ENCODE measurements at regions not wholly inside any gene's neighbourhood (a gene's known extent, or its start where the extent isn't known, plus 50 kb on each side); places are given as distances from the start of the nearest gene placed in this dataset.
"Not testable (repeated sequence)": the region's sequence is repeated elsewhere in the genome, so short reads cannot be mapped to it uniquely, and the experiment has no call there.

DNA sequence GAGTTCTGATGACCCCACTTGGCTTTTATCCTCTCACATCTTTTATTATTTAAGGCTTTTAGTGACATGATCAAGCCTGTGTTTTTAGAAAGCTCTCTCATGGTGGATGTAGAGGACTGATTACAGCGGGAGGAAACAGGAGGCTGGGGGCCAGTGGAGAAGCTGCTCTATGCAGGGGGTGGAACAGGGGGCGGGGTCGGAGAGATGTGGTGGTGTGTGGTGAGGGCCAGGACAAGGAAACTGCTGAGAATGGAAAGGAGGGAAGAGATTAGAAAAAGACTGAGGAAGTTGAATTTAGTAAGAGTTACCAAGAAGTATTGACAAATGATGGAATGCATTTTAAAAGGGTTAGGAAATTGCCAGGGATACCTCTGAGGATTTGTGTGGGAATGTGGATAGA is 292.2 kb downstream of the ZIC3 start:
- DNase-seq: no peak
- H3K27me3 ChIP-seq: no peaks in the 10 kb centered on the region
- TF ChIP-seq, protein P1, sequence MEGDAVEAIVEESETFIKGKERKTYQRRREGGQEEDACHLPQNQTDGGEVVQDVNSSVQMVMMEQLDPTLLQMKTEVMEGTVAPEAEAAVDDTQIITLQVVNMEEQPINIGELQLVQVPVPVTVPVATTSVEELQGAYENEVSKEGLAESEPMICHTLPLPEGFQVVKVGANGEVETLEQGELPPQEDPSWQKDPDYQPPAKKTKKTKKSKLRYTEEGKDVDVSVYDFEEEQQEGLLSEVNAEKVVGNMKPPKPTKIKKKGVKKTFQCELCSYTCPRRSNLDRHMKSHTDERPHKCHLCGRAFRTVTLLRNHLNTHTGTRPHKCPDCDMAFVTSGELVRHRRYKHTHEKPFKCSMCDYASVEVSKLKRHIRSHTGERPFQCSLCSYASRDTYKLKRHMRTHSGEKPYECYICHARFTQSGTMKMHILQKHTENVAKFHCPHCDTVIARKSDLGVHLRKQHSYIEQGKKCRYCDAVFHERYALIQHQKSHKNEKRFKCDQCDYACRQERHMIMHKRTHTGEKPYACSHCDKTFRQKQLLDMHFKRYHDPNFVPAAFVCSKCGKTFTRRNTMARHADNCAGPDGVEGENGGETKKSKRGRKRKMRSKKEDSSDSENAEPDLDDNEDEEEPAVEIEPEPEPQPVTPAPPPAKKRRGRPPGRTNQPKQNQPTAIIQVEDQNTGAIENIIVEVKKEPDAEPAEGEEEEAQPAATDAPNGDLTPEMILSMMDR (IDR thresholded peaks at IDR 0.05): no peak
- intact Hi-C loops (cut with DNase I; ENCODE audit: low total_unique reads): no loop called here
- no peak overlapping the region for H3K4me3 ChIP-seq
- no peaks in the 10 kb centered on the region for H3K36me3 ChIP-seq
- H3K9me3 ChIP-seq: no peaks in the 10 kb centered on the region
- H3K27ac ChIP-seq: no peak overlapping the region
- H3K4me1 ChIP-seq: no peaks in the 10 kb centered on the region

DNA sequence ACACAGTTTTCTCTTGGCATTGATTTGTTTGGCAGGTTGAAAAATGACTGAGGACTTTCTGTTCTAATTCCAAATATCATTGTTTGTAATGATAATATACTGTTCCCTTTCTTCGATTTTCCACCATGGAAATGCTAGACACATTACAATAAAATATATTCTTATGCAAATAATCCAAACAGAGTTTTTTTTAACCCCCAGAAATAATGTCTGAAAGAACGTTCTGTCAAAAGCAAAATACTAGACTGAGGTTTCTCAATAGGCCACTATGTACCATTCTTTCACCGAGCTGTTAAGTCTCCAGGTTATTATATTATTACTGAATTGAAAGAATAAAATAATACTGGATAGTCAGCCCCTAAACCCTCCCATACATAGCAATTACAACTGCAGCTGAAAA is 312.5 kb downstream of the ZIC3 start:
- TF ChIP-seq, protein P1 (IDR thresholded peaks at IDR 0.05): no peak
- Histone ChIP-seq H3K4me1 (no peaks in the 10 kb centered on the region), H3K36me3 (no peaks in the 10 kb centered on the region), H3K27ac (no peak overlapping the region), H3K4me3 (no peak overlapping the region), H3K9me3 (no peaks in the 10 kb centered on the region), H3K27me3 (no peaks in the 10 kb centered on the region)
- intact Hi-C loops (cut with DNase I; ENCODE audit: low total_unique reads): no loop called here
- no peak for DNase-seq

DNA sequence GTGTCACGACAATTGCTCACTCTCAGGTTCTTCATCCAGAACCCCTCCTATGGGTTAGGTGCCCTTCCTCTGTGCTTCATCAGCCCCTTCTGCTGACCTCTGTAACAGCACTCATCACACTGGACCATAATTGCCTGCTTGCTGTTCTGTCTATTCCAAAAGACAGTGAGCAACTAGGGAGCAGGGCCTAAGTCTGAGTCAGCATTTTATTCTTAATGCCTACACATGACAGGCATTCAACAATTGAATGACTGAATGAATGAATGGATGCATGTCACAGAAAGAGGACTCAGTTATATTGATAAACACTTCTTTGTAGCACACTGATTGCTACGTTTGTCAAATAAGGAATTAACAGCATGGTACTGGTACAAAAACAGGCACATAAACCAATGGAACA is 317.0 kb downstream of the ZIC3 start:
- H3K27ac ChIP-seq: no peak overlapping the region
- no peaks in the 10 kb centered on the region for H3K36me3 ChIP-seq
- intact Hi-C loops (cut with DNase I; ENCODE audit: low total_unique reads): no loop called here
- TF ChIP-seq, protein P1 (IDR thresholded peaks at IDR 0.05): no peak
- no peaks in the 10 kb centered on the region for H3K4me1 ChIP-seq
- no peak for DNase-seq
- H3K4me3 ChIP-seq: no peak overlapping the region
- peaks cover 0 to 5% (median 0%) of the 10 kb centered on the region in 3 donors for H3K9me3 ChIP-seq
- no peaks in the 10 kb centered on the region for H3K27me3 ChIP-seq

DNA sequence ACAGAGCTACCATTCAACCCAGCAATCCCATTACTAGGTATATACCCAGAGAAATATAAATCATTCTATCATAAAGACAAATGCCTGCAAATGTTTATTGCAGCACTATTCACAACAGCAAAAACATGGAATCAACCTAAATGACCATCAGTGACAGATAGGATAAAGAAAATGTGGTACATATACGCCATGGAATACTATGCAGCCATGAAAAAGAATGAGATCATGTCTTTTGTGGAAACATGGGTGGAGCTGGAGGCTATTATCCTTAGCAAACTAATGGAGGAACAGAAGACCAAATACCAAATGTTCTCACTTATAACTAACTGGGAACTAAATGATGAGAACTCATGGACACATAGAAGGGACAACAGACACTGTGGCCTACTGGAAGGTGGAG is 318.9 kb downstream of the ZIC3 start:
- H3K4me1 ChIP-seq; H3K4me3 ChIP-seq; intact Hi-C loops (cut with DNase I; ENCODE audit: low total_unique reads): not testable (repeated sequence)

DNA sequence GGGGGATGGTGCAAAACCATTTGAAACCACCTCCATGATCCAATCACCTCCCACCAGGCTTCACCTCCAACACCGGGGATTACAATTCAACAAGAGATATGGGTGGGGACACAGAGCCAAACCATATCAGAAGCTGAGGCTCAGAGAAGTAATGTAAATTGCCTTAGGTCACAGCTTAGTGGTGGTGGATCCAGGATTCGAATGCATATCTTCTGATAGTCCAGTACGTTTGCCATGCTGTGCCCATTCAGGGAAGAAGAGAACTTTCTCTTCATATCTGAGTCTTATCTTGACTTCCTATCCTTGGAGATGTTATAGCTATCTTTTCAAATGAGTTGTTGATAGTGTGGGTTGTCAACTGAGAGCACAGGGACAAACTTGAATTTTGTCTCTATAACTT is 325.5 kb downstream of the ZIC3 start:
- H3K27me3 ChIP-seq: no peaks in the 10 kb centered on the region
- H3K27ac ChIP-seq: no peak overlapping the region
- H3K36me3 ChIP-seq: no peaks in the 10 kb centered on the region
- no peaks in the 10 kb centered on the region for H3K4me1 ChIP-seq
- intact Hi-C loops (cut with DNase I; ENCODE audit: low total_unique reads): no loop called here
- TF ChIP-seq, protein P1 (IDR thresholded peaks at IDR 0.05): no peak
- H3K4me3 ChIP-seq: no peak overlapping the region
- H3K9me3 ChIP-seq: no peaks in the 10 kb centered on the region
- no peak for DNase-seq

More for the DNA sequence above, 318.9 kb downstream of the ZIC3 start:
- DNase-seq, H3K27me3 ChIP-seq, H3K36me3 ChIP-seq, H3K27ac ChIP-seq, H3K9me3 ChIP-seq: not testable (repeated sequence)

DNA sequence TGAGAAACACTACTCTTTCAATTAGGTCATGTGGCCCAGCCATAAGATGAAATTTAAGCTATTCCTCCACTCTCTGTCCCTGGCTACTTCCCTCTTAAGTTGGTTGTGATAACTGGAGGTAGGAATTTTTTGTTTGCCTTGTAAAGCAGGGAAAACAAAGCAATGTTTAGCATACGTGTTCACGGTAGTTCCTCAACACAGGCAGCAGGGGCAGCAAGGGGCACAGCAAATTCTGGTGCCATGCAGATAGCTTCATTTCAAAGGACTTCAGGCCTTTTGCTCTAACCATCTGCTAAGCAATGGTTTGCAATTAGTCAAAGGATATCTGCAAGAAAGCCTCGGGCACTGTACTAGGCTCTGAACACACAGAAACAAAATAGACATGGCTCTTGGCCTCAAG is 330.2 kb downstream of the ZIC3 start:
- no peaks in the 10 kb centered on the region for H3K4me1 ChIP-seq
- intact Hi-C loops (cut with DNase I; ENCODE audit: low total_unique reads): no loop called here
- H3K9me3 ChIP-seq: no peaks in the 10 kb centered on the region
- TF ChIP-seq, protein P1 (IDR thresholded peaks at IDR 0.05): no peak
- no peaks in the 10 kb centered on the region for H3K36me3 ChIP-seq
- H3K27ac ChIP-seq: no peak overlapping the region
- no peak overlapping the region for H3K4me3 ChIP-seq
- no peaks in the 10 kb centered on the region for H3K27me3 ChIP-seq
- no peak for DNase-seq
